ENCODE measurements at regions not wholly inside any gene's neighbourhood (a gene's known extent, or its start where the extent isn't known, plus 50 kb on each side); places are given as distances from the start of the nearest gene placed in this dataset.
"Not testable (repeated sequence)": the region's sequence is repeated elsewhere in the genome, so short reads cannot be mapped to it uniquely, and the experiment has no call there.

- DNase-seq (ENCODE audit: low read depth) = no peak
These were observed 777.8 kb upstream of the RAB6C start for GRCh38 chr2:129201696-129202095.

GRCh38 chr2:129203331-129203730 lies 776.1 kb upstream of the RAB6C start:
- DNase-seq (ENCODE audit: low read depth) = no peak

DNA sequence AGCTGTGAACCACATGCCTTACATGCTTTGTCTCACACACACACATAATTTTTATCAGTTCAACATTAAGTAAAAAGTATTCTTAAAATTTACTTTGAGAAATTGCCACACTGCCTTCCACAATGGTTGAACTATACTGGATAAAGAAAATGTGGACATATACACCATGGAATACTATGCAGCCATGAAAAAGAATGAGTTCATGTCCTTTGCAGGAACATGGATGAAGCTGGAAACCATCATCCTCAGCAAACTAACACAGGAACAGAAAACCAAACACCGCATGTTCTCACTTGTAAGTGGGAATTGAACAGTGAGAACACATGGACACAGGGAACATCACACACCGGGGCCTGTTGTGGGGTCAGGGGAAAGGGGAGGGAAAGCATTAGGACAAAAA lies 774.9 kb upstream of the RAB6C start:
- DNase-seq (ENCODE audit: low read depth) = not testable (repeated sequence)

DNA sequence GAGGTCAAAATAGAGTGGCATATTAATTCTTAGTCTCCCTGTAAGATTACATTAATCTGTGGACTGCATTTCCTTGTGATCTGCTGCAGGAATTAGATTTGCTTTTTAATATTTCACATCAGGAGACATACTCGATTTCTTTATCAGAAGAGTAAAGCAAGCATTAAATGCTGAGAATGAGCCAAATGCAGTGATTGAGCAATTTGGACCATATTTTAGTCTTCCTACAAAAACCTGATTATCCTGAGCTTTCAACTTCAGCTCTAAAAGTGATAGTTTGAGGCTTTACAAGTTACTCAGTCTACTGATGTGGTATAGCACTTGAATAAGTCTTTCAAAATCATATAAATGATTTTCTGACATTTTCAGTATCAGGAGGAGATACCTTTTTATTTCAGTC lies 774.3 kb upstream of the RAB6C start:
- DNase-seq (ENCODE audit: low read depth) = no peak

GRCh38 chr2:129205766-129206165 lies 773.7 kb upstream of the RAB6C start:
- no peak for DNase-seq (ENCODE audit: low read depth)

DNA sequence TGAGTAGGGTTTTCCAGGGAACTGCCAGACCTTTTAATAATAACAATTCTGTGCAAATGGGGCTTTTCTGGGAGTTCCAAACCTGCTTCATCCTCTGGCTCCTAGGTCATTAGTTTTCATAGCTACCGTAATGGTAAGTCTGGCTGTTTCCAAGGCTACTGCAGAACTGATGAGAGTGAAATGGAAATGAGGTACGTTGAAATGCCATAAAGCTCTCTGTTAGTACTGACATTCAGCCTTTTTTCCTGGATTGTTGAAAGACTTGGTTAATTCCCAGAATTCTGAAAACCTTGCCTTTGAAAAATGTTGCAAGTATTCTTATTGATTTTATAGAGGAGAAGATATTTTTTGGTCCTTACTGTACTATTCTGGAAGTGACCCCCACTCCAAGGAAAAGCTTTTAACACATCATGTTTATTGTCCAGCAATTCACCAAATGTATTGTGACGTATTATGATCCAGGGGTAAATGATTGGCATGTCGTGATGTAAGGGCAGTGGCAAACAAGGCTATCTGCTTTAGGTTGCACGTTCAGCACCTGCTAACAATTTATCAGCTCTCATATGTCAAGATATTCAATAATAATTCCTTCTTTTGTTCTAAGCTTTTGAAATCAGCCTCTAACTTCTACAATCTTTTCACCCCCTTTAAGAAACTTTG lies 767.0 kb upstream of the RAB6C start:
- no peak for DNase-seq (ENCODE audit: low read depth)

DNA sequence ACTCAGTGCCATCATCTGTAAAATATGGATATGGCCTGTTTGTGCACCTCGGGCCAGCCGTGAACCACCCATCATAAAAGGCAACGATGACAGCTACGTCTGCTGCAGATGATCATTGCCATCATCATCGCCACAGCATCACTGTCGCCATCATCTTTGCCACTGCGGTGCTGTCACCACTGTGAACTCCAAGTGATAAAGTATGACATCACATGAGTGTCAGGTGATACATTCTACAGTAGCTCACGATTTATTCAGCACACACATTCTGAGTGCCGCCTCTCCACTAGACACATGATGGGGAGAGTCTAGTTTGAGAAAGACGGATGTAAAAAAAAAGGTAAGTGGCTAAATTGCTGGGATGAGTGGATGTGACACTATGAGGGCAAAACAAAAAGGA lies 755.4 kb upstream of the RAB6C start:
- DNase-seq (ENCODE audit: low read depth) = no peak

DNA sequence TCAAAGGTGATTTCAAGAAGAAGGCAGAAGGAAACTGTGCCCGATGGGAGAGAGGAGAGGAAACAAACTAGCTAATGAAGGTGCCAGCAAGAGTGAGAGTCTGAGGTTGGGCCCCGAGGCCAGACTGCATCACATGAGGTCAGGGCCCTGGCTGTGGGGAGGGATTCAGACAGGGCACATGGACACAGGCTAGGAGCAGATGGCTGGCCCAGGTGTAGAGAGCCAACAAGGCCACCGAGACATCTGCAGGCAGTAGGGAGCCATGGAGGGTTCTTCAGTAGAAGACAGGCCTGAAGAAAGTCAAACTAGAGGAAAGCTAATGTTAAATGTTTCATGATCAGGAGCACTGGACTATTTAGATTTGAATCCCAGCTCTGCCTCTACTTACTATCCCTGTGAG lies 755.0 kb upstream of the RAB6C start:
- no peak for DNase-seq (ENCODE audit: low read depth)

GRCh38 chr2:129229196-129229595 lies 750.3 kb upstream of the RAB6C start:
- DNase-seq (ENCODE audit: low read depth) = no peak

DNA sequence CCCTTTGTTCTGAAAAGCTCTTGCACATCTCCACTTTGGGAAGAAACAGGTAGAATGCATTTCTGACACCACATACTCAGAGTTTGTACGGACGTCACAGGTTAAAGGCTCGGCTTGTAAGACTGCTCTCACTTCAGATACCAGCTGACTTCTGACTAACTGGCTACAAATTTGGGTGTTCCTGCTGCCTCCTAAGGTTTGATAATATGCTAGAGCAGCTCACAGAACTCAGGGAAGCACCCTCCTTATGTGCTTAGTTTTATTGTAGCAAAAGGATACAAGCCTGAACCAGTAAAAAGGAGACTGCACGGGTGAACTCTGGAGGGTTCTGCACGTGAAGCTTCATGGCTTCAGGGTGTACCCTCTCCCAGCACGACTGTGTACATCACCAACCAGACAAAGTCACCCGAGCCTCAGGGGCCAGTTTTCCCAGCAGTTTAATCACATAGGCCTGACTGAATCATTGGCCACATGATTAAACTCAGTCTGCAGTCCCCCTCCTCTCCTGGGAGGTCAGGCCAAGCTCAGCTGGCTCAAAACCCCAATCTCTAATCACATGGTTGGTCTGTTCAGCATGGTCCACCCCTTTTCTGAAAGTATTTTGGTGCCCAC lies 749.5 kb upstream of the RAB6C start:
- no peak for DNase-seq (ENCODE audit: low read depth)

- DNase-seq (ENCODE audit: low read depth) = no peak
These were observed 747.5 kb upstream of the RAB6C start for GRCh38 chr2:129231924-129232323.

DNA sequence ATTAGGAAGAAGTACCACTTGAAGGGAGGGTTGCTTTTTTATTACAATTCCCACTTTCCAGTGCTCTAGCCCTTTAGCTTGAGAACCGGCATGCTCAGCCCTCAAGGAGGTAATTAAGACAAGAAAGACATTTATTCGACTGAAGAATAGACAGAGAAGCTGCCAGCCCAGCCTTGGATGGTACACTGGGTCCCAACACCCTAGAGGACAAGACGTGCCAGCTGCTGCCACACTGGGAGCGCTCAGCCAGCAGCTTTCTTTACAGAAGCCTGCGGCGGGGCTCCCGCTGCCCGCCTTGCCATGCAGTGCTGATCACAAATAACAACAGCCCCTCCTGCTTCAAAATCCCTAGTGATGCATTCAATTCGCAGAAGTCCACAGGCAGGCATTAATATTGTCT lies 746.3 kb upstream of the RAB6C start:
- no peak for DNase-seq (ENCODE audit: low read depth)

- no peak for DNase-seq (ENCODE audit: low read depth)
These were observed 745.6 kb upstream of the RAB6C start for GRCh38 chr2:129233751-129234406.

DNA sequence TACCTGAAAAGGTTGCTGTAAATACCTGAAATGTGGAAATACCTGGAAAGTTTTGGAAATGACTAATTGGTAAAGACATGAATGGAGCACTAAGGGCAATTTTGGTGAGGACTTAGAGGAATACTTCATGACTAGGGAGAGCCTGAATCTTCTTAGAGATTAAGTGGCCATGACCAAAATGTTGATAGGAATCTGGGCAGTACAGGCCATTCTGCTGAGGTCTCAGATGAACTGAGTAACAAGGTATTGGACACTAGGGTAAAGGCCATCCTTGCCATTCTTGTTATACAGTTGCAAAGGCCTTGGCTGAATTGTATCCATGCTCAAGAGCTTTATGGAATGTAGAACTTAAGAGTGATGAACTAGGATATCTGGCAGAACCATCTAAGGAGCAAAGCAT lies 742.9 kb upstream of the RAB6C start:
- no peak for DNase-seq (ENCODE audit: low read depth)

DNA sequence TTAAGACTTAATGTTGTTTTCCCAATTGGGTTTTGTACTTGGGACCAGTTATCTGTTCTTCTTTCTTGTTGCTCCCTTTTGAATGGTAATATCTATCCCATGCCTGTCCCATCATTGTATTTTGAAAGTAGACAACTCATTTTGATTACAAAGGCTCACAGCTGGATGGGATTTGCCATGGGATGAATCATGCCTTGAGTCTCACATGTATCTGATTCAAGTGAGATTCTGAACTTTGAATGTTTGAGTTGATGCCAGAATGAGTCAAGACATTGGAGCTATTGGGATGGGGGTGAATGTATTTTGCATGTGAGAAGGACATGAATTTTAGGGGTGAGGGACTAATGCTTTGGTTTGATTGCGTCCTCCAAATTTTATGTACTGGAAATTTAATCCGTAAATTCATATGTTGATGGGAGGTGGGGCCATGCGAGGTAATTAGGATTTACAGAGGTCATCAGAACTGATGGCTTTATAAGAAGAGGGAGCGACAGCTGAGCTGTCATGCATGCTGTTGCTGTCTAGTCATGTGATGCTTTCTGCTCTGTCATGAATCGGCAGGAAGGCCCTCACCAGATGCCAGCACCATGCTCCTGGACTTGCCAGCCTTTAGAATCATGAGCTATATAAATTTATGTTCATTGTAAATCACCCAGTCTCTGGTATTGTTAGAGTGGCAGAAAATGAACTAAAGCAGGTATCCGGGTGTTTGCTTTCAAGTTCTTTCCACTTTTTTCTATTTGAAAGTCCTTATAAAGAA lies 741.3 kb upstream of the RAB6C start:
- no peak for DNase-seq (ENCODE audit: low read depth)

- DNase-seq (ENCODE audit: low read depth) = no peak
These were observed 740.3 kb upstream of the RAB6C start for GRCh38 chr2:129239141-129239540.

GRCh38 chr2:129240061-129240460 lies 739.4 kb upstream of the RAB6C start:
- DNase-seq (ENCODE audit: low read depth) = no peak

DNA sequence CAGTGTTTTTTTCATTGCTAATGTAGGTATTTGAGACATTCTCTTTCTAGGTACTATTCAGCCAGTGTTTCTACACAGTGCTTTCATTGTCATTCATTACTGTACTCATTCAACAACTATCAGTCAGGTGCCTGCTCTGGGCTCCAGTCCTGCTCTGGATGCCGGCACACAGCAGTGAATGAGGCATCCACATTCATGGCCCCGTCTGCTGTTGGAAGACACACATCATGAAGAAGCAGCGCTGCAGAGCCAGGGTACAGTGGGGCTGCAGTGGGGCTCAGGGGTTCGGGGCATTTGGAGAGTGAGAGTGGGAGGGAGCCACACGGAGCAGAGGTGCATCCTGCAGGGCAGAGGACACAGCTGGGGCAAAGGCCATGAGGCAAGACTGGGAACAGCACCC lies 737.2 kb upstream of the RAB6C start:
- no peak for DNase-seq (ENCODE audit: low read depth)

DNA sequence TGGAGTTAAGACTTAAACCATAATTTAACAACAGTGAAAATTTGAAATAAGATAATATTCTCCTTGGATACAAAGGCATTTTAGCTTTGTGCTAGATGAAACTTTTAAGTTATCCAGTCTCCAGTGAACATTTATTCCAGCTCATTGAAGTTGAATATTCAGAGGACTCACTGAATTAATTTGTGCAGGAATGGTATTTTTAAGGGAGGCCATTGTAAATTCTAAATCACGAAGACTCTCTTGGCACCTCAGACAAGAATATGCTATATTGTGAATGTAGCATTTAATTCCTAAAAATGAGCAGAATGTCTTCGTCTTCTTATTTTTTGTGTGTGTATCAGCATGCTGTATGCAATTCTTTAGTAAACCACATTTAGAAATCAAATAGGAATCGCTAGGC lies 731.7 kb upstream of the RAB6C start:
- no peak for DNase-seq (ENCODE audit: low read depth)

DNA sequence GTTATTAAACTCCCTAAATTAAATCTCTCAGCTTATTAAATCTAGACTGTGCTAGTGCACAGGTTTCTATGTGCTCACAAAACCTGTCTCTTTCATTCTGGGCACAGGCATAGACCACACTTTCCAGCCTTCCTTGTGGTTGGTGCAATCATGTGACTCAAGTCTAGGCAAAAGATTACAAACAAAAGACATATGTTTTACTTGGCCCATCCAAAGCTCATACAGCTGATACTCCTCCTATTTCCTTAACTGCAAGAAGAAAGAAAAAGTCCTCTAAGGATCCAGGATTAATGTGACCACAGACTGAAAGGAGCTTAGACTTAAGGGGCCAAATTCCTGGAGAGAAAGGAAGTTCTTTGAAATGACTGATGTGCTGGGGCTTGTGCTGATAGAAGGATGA lies 731.3 kb upstream of the RAB6C start:
- no peak for DNase-seq (ENCODE audit: low read depth)

DNA sequence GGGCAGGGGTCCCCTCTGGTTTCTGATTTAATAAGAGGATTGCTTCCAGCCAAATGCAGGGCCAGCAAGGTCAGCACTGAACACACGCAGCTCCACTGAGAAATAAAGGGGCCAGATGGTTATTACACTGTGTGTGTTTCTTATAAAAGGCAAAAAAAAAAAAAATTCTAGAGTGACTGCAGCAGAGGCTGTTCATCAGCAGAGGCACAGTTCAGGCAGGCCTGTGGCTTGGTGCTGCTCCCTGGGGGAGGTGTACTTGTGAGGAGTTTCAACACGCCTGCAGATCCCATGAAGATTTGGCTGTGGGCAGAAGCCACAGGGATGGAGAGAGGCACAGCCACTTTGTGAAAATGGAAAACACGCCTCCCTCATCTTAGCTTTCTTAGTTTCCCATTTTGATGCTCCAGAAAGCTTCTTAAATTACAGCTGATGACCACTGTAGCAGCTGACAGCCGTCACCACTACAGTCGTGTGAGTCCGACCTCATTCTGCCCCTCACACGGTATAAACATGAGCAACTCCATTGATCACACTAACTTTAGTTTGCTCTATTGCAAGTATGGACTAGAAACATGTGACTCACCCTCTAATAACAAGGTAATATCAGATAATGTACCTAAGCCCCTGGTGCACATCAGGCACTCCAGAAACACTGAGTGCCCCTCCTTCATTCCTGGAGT lies 726.5 kb upstream of the RAB6C start:
- DNase-seq (ENCODE audit: low read depth) = no peak

- DNase-seq (ENCODE audit: low read depth) = no peak
These were observed 726.0 kb upstream of the RAB6C start for GRCh38 chr2:129253461-129253812.

GRCh38 chr2:129254718-129255117 lies 724.7 kb upstream of the RAB6C start:
- DNase-seq (ENCODE audit: low read depth) = no peak
